Adrenal gland (tissue), 9 donors: ENCODE measurements at regions not wholly inside any gene's neighbourhood (a gene's known extent, or its start where the extent isn't known, plus 50 kb on each side); places are given as distances from the start of the nearest gene placed in this dataset.

Experiments
- DNase-seq, 7 donors: peaks; one replicate each; pipeline ENCODE4 v3.0.0-alpha.2; 2019 to 2020
- H3K27ac ChIP-seq, 5 donors: fragments of 200-600 bp; sonication (generic) in 4 of 5; 1 replicate in 3 of 5; 2 replicates in 2 of 5; pipeline versions ENCODE4 v1.5.1 to v1.8.0; 2016 to 2020; ENCODE audit warnings: mild to moderate bottlenecking in 1 of 5
- H3K27me3 ChIP-seq: fragments of 200-600 bp; 2 replicates; pipeline ENCODE4 v1.8.0; 2021
- H3K36me3 ChIP-seq, 2 donors: fragments of 200-600 bp; replicated peaks in 1 of 2; 1 replicate in 1 of 2; 2 replicates in 1 of 2; pipeline versions ENCODE4 v1.5.1 to v1.8.0; 2018 to 2022
- H3K4me1 ChIP-seq, 2 donors: fragments of 200-600 bp; replicated peaks in 1 of 2; 1 replicate in 1 of 2; 2 replicates in 1 of 2; pipeline versions ENCODE4 v1.5.1 to v1.8.0; 2018 to 2021
- H3K4me3 ChIP-seq, 4 donors: fragments of 200-600 bp; sonication (generic) in 3 of 4; one replicate each; pipeline ENCODE4 v1.5.1; 2016 to 2018
- H3K9me3 ChIP-seq, 3 donors: fragments of 200-600 bp; sonication (generic) in 1 of 3; replicated peaks in 1 of 3; 1 replicate in 2 of 3; 2 replicates in 1 of 3; pipeline versions ENCODE4 v1.5.1 to v1.8.0; 2016 to 2021
- CTCF ChIP-seq, 6 experiments: fragments of 450-650 bp in 4 of 6; fragments of 200-600 bp in 2 of 6; sonication (generic) in 1 of 6; IDR thresholded peaks; 1 replicate in 5 of 6; 2 replicates in 1 of 6; pipeline versions ENCODE4 v1.5.1 to v1.8.0; 2016 to 2021; ENCODE audit warnings: antibody characterized with exemption in 6 of 6, mild to moderate bottlenecking in 2 of 6, moderate library complexity in 1 of 6
- POLR2A ChIP-seq, 2 donors: fragments of 450-650 bp; IDR thresholded peaks; one replicate each; pipeline ENCODE4 v1.6.1; 2017; ENCODE audit warnings: antibody characterized with exemption in 2 of 2, mild to moderate bottlenecking in 2 of 2, moderate library complexity in 1 of 2
- WGBS, 4 donors: extraction: QIAGEN DNeasy Blood & Tissue Kit in 2 of 4; methylation state at CpG; one replicate each; pipeline versions ENCODE4 v1.1.5 to v1.1.7; 2013 to 2017; 5-methylcytosine and 5-hydroxymethylcytosine counted together
- intact Hi-C, 2 donors: fragments of 100-400 bp; cut with DNase I; formaldehyde crosslinking; loops; one replicate each; pipeline versions ENCODE4 v1.14.1 to v1.15.0; 2022 to 2023
- donor health status: healthy with polysubstance abuse.
- donor health status: Bipolar disorder and iron deficiency.
- donor health status: DM: yes; HTN: yes; CAD: no.
- donor health status: DM: no; HTN: no; CAD: no.
- donor health status: DM: no; HTN: no; CAD: no.

- no peak overlapping the region for H3K27ac ChIP-seq
- TF ChIP-seq POLR2A (IDR thresholded peaks at IDR 0.05) (no peak), CTCF (IDR thresholded peaks at IDR 0.05) (no peak)
- no peaks in the 10 kb centered on the region for H3K4me1 ChIP-seq
- H3K27me3 ChIP-seq = no peaks in the 10 kb centered on the region
- WGBS, 4 donors = 75 to 79% (median 76%) methylated on average over 5 of the region's 5 CpGs
- H3K36me3 ChIP-seq = no peaks in the 10 kb centered on the region
- H3K4me3 ChIP-seq = no peak overlapping the region
- no peaks in the 10 kb centered on the region for H3K9me3 ChIP-seq
- DNase-seq = no peak
- intact Hi-C loops = no loop called here
Observed at GRCh38 chr6:119960456-119960855, 610.9 kb upstream of the MAN1A1 start.

- DNase-seq = no peak
- Histone ChIP-seq H3K27me3 (no peaks in the 10 kb centered on the region), H3K9me3 (no peaks in the 10 kb centered on the region), H3K36me3 (no peaks in the 10 kb centered on the region), H3K27ac (no peak overlapping the region), H3K4me1 (no peaks in the 10 kb centered on the region), H3K4me3 (no peak overlapping the region)
- TF ChIP-seq POLR2A (IDR thresholded peaks at IDR 0.05) = no peak
- no peak for TF ChIP-seq CTCF (IDR thresholded peaks at IDR 0.05)
- WGBS, 4 donors = 70 to 78% (median 74%) methylated on average over 3 of the region's 3 CpGs
- intact Hi-C loops = no loop called here
Observed at GRCh38 chr6:119960036-119960435, 610.5 kb upstream of the MAN1A1 start.

- intact Hi-C loops = no loop called here
- no peak overlapping the region for H3K4me3 ChIP-seq
- DNase-seq = no peak
- no peaks in the 10 kb centered on the region for H3K9me3 ChIP-seq
- no peak for TF ChIP-seq CTCF (IDR thresholded peaks at IDR 0.05)
- TF ChIP-seq POLR2A (IDR thresholded peaks at IDR 0.05) = no peak
- no peak overlapping the region for H3K27ac ChIP-seq
- H3K27me3 ChIP-seq = no peaks in the 10 kb centered on the region
- WGBS, 4 donors = 91 to 93% (median 91%) methylated on average over 3 of the region's 3 CpGs
- no peaks in the 10 kb centered on the region for H3K36me3 ChIP-seq
- H3K4me1 ChIP-seq = no peaks in the 10 kb centered on the region
Observed at GRCh38 chr6:119957195-119957594, 607.6 kb upstream of the MAN1A1 start.

- Histone ChIP-seq H3K27ac (no peak overlapping the region), H3K4me3 (no peak overlapping the region), H3K9me3 (no peaks in the 10 kb centered on the region), H3K36me3 (no peaks in the 10 kb centered on the region), H3K27me3 (no peaks in the 10 kb centered on the region), H3K4me1 (no peaks in the 10 kb centered on the region)
- intact Hi-C loops = no loop called here
- WGBS, 4 donors = 87 to 90% (median 89%) methylated on average over 3 of the region's 3 CpGs
- no peak for TF ChIP-seq CTCF (IDR thresholded peaks at IDR 0.05)
- TF ChIP-seq POLR2A (IDR thresholded peaks at IDR 0.05) = no peak
- DNase-seq = no peak
Observed at GRCh38 chr6:119952696-119953095, 603.1 kb upstream of the MAN1A1 start.
